CD14-positive monocyte (primary cell): ENCODE measurements at regions not wholly inside any gene's neighbourhood (a gene's known extent, or its start where the extent isn't known, plus 50 kb on each side); places are given as distances from the start of the nearest gene placed in this dataset.

ENCODE experiments used
- DNase-seq, 3 donors: peaks; one replicate each; pipeline ENCODE4 v3.0.0-alpha.2; 2011 to 2022
- H2AFZ ChIP-seq: 2 replicates; pipeline ENCODE4 v1.6.0; 2012; ENCODE audit warnings: mild to moderate bottlenecking, low read depth, low read length, inconsistent platforms; ENCODE audit not compliant: insufficient read depth, poor library complexity, severe bottlenecking
- H3K27ac ChIP-seq, 2 donors: 1 replicate in 1 of 2; 2 replicates in 1 of 2; pipeline ENCODE4 v1.5.1; 2012 to 2013; ENCODE audit warnings: low read length in 2 of 2, control low read depth in 1 of 2, inconsistent platforms in 1 of 2, low read depth in 1 of 2, mild to moderate bottlenecking in 1 of 2
- H3K27me3 ChIP-seq, 2 donors: one replicate each; pipeline versions ENCODE4 v1.6.0 to v1.6.1; 2011 to 2013; ENCODE audit warnings: low read length in 2 of 2; ENCODE audit not compliant: control insufficient read depth in 2 of 2, insufficient read depth in 2 of 2
- H3K36me3 ChIP-seq, 2 donors: replicated peaks in 1 of 2; 1 replicate in 1 of 2; 2 replicates in 1 of 2; pipeline versions ENCODE4 v1.5.1 to v1.6.1; 2012 to 2013; ENCODE audit warnings: low read length in 2 of 2, control low read depth in 1 of 2, inconsistent platforms in 1 of 2, mild to moderate bottlenecking in 1 of 2; ENCODE audit not compliant: insufficient read depth in 2 of 2, control insufficient read depth in 1 of 2
- H3K4me1 ChIP-seq, 2 donors: 1 replicate in 1 of 2; 2 replicates in 1 of 2; pipeline versions ENCODE4 v1.5.1 to v1.6.1; 2012 to 2013; ENCODE audit warnings: low read length in 2 of 2, control low read depth in 1 of 2, inconsistent platforms in 1 of 2, mild to moderate bottlenecking in 1 of 2, moderate library complexity in 1 of 2; ENCODE audit not compliant: insufficient read depth in 2 of 2, control insufficient read depth in 1 of 2
- H3K4me2 ChIP-seq: replicated peaks from 2 replicates; pipeline ENCODE3; 2012; ENCODE audit warnings: low read length, moderate library complexity, mild to moderate bottlenecking; ENCODE audit not compliant: poor library complexity, severe bottlenecking; ENCODE audit errors: extremely low read depth
- H3K4me3 ChIP-seq, 3 experiments: fragments of 200-600 bp in 1 of 3; sonication (generic) in 1 of 3; replicated peaks in 1 of 3; 1 replicate in 2 of 3; 2 replicates in 1 of 3; pipeline ENCODE4 v1.5.1; 2011 to 2013; ENCODE audit warnings: low read length in 3 of 3, mild to moderate bottlenecking in 3 of 3, control low read depth in 2 of 3, low read depth in 2 of 3, inconsistent platforms in 1 of 3, moderate library complexity in 1 of 3
- H3K79me2 ChIP-seq: 2 replicates; pipeline ENCODE4 v1.6.0; 2012; ENCODE audit warnings: mild to moderate bottlenecking, control low read depth, inconsistent platforms, low read length, moderate library complexity; ENCODE audit not compliant: insufficient read depth
- H3K9ac ChIP-seq: 2 replicates; pipeline ENCODE4 v1.6.0; 2017; ENCODE audit warnings: low read length, mild to moderate bottlenecking; ENCODE audit not compliant: insufficient read depth, poor library complexity, severe bottlenecking
- H3K9me3 ChIP-seq, 2 donors: replicated peaks in 1 of 2; 1 replicate in 1 of 2; 2 replicates in 1 of 2; pipeline versions ENCODE4 v1.5.1 to v1.6.1; 2012 to 2013; ENCODE audit warnings: low read length in 2 of 2, control low read depth in 1 of 2; ENCODE audit not compliant: control insufficient read depth in 1 of 2, insufficient read depth in 1 of 2
- H4K20me1 ChIP-seq: 2 replicates; pipeline ENCODE4 v1.6.0; 2012; ENCODE audit warnings: mild to moderate bottlenecking, low read length, control low read depth, moderate library complexity; ENCODE audit not compliant: insufficient read depth
- H3K27ac Mint-ChIP-seq, 7 donors: one replicate each; pipeline ENCODE4 v1.8.0; 2020; ENCODE audit warnings: mild to moderate bottlenecking in 7 of 7, mixed read lengths in 7 of 7, moderate library complexity in 6 of 7, inconsistent platforms in 2 of 7
- H3K27me3 Mint-ChIP-seq, 3 donors: one replicate each; pipeline ENCODE4 v1.8.0; 2021 to 2022; ENCODE audit warnings: low read depth in 3 of 3, mild to moderate bottlenecking in 3 of 3, mixed read lengths in 3 of 3, moderate library complexity in 3 of 3, inconsistent platforms in 1 of 3
- H3K36me3 Mint-ChIP-seq, 2 donors: one replicate each; pipeline ENCODE4 v1.8.0; 2020; ENCODE audit warnings: mixed read lengths in 2 of 2, inconsistent platforms in 1 of 2, mild to moderate bottlenecking in 1 of 2
- H3K4me1 Mint-ChIP-seq: one replicate; pipeline ENCODE4 v1.8.0; 2020; ENCODE audit warnings: mild to moderate bottlenecking, mixed read lengths
- H3K4me3 Mint-ChIP-seq, 2 donors: one replicate each; pipeline ENCODE4 v1.8.0; 2020; ENCODE audit warnings: mild to moderate bottlenecking in 2 of 2, mixed read lengths in 2 of 2, moderate library complexity in 1 of 2
- H3K9me3 Mint-ChIP-seq, 7 donors: one replicate each; pipeline ENCODE4 v1.8.0; 2020 to 2022; ENCODE audit warnings: mixed read lengths in 7 of 7, mild to moderate bottlenecking in 6 of 7, moderate library complexity in 6 of 7, inconsistent platforms in 2 of 7
- CTCF ChIP-seq: fragments of 200-600 bp; IDR thresholded peaks from one replicate; pipeline ENCODE4 v1.8.0; 2022; ENCODE audit warnings: antibody characterized with exemption, mild to moderate bottlenecking
- WGBS: methylation state at CpG from one replicate; pipeline ENCODE4 v1.1.5; 2013; ENCODE audit warnings: missing lambda C conversion rate; ENCODE audit not compliant: insufficient coverage; 5-methylcytosine and 5-hydroxymethylcytosine counted together
- intact Hi-C, 2 donors: fragments of 100-400 bp; cut with micrococcal nuclease; formaldehyde crosslinking; loops; one replicate each; pipeline versions ENCODE4 v1.15.0 to v1.15.1; 2023

DNA sequence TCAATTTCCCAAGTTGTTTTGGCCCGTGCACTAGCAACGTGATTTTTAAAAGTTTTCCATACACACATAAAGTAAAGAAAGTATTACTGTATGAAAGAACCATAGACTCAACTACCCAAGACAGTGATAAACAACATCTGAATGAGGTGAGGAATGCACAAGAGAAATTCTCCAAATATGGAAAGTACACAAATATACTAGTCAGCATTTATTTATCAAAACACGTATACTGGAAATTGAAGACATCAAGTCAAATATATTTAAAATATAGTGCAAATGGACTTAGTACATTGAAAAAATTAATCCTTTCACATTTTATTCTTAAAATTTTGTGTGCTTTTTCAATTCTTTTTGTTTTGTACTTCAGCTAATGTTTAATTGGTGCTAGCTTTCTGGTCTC, 143.6 kb downstream of the ARL4A start:
- Histone ChIP-seq H3K27me3 (no peaks in the 10 kb centered on the region), H3K36me3 (no peaks in the 10 kb centered on the region), H3K4me2 (no peak overlapping the region), H3K4me3 (no peak overlapping the region), H3K27ac (no peak overlapping the region), H2AFZ (no peak overlapping the region), H3K79me2 (no peaks in the 10 kb centered on the region), H4K20me1 (no peaks in the 10 kb centered on the region), H3K4me1 (no peaks in the 10 kb centered on the region), H3K9ac (no peak overlapping the region), H3K9me3 (peaks cover 11 to 13% of the 10 kb centered on the region in 2 donors)
- Mint-ChIP-seq H3K9me3 (peaks cover 2 to 15% (median 12%) of the 10 kb centered on the region in 7 donors), H3K4me3 (no peak overlapping the region), H3K27me3 (no peaks in the 10 kb centered on the region), H3K27ac (no peak overlapping the region), H3K4me1 (no peaks in the 10 kb centered on the region), H3K36me3 (no peaks in the 10 kb centered on the region)
- no peak for DNase-seq
- no peak for TF ChIP-seq CTCF
- intact Hi-C loops: no loop called here
- no CpG with 5 or more reads among the region's 3 CpGs for WGBS

- peaks cover 2 to 15% (median 12%) of the 10 kb centered on the region in 7 donors for H3K9me3 Mint-ChIP-seq
- no peaks in the 10 kb centered on the region for H3K36me3 Mint-ChIP-seq
- H3K4me3 Mint-ChIP-seq: no peak overlapping the region
- H3K79me2 ChIP-seq: no peaks in the 10 kb centered on the region
- no peak overlapping the region for H2AFZ ChIP-seq
- no peaks in the 10 kb centered on the region for H3K27me3 ChIP-seq
- no peak overlapping the region for H3K4me2 ChIP-seq
- peaks cover 11 to 13% of the 10 kb centered on the region in 2 donors for H3K9me3 ChIP-seq
- H3K27ac ChIP-seq: no peak overlapping the region
- intact Hi-C loops: no loop called here
- no peak overlapping the region for H3K9ac ChIP-seq
- TF ChIP-seq CTCF: no peak
- no CpG with 5 or more reads among the region's 2 CpGs for WGBS
- no peak overlapping the region for H3K4me3 ChIP-seq
- H3K4me1 ChIP-seq: no peaks in the 10 kb centered on the region
- H3K27ac Mint-ChIP-seq: no peak overlapping the region
- no peak for DNase-seq
- no peaks in the 10 kb centered on the region for H4K20me1 ChIP-seq
- no peaks in the 10 kb centered on the region for H3K36me3 ChIP-seq
- peaks cover 0 to 4% (median 0%) of the 10 kb centered on the region in 3 donors for H3K27me3 Mint-ChIP-seq
- no peaks in the 10 kb centered on the region for H3K4me1 Mint-ChIP-seq
Observed at GRCh38 chr7:12833829-12834228, 146.4 kb downstream of the ARL4A start.
